HepG2 (cell line): ENCODE measurements at regions not wholly inside any gene's neighbourhood (a gene's known extent, or its start where the extent isn't known, plus 50 kb on each side); places are given as distances from the start of the nearest gene placed in this dataset.

Source experiments
- ATAC-seq: fragments of 200-7000 bp; cut with Tn5 transposase; 3 replicates; pipeline ENCODE4 v1.9.1; 2020; ENCODE audit warnings: mild to moderate bottlenecking, moderate library complexity
- BruUV-seq: library from RNA; stranded (reverse); fragments of 400-500 nt; replicated peaks from 2 replicates; lab custom pipeline; 2021; lab: Mats Ljungman, UMichigan
- CTCF ChIA-PET: fragments of 300-600 bp; formaldehyde crosslinking; extraction: SDS; loops from one replicate; lab custom pipeline; 2021; ENCODE audit warnings: low total read pairs, inconsistent platforms, low intra/inter-chr PET ratio; lab: Yijun Ruan, JAX
- POLR2A ChIA-PET: fragments of 350-600 bp; sonication (Branson Sonifier 250); formaldehyde crosslinking; loops from one replicate; lab custom pipeline; 2020; ENCODE audit warnings: antibody characterized with exemption, inconsistent platforms; lab: Yijun Ruan, JAX
- DNase-seq: peaks from one replicate; pipeline ENCODE4 v3.0.0-alpha.2; 2015; ENCODE audit warnings: low spot score
- FAIRE-seq: peaks from 3 replicates; lab custom pipeline; 2011; peaks lifted over from hg19 to GRCh38; lab: Jason Lieb, UNC
- H2AFZ ChIP-seq: one replicate; pipeline ENCODE4 v1.6.1; 2011; ENCODE audit warnings: low read length, inconsistent platforms
- H3K27ac ChIP-seq: fragments of 300-600 bp; 3 replicates; pipeline ENCODE4 v1.8.0; 2011; ENCODE audit warnings: mixed run types, mild to moderate bottlenecking, mixed read lengths, low read length, inconsistent platforms; ENCODE audit not compliant: insufficient read depth; ENCODE audit errors: extremely low read length
- H3K27me3 ChIP-seq, 2 experiments: fragments of 200-600 bp in 1 of 2; 2 replicates in 1 of 2; 3 replicates in 1 of 2; pipeline versions ENCODE4 v1.6.0 to v1.8.0; 2011; ENCODE audit warnings: low read length in 2 of 2, mild to moderate bottlenecking in 2 of 2, moderate library complexity in 2 of 2, inconsistent platforms in 1 of 2; ENCODE audit not compliant: insufficient read depth in 2 of 2, control insufficient read depth in 1 of 2
- H3K36me3 ChIP-seq, 2 experiments: fragments of 200-600 bp in 1 of 2; replicated peaks in 1 of 2; 2 replicates in 1 of 2; 3 replicates in 1 of 2; pipeline versions ENCODE4 v1.5.1 to v1.8.0; 2011; ENCODE audit warnings: low read length in 2 of 2, inconsistent platforms in 1 of 2; ENCODE audit not compliant: insufficient read depth in 2 of 2, control insufficient read depth in 1 of 2
- H3K4me1 ChIP-seq: 2 replicates; pipeline ENCODE4 v1.5.1; 2012; ENCODE audit warnings: low read length, inconsistent platforms; ENCODE audit not compliant: insufficient read depth
- H3K4me2 ChIP-seq: 2 replicates; pipeline ENCODE4 v1.6.0; 2011; ENCODE audit warnings: low read depth, low read length, inconsistent platforms
- H3K4me3 ChIP-seq, 3 experiments: fragments of 200-600 bp in 1 of 3; sonication (generic), shearing (Covaris generic) in 1 of 3; replicated peaks in 1 of 3; 2 replicates each; pipeline ENCODE4 v1.5.1; 2011 to 2016; ENCODE audit warnings: low read length in 3 of 3, inconsistent platforms in 2 of 3, low read depth in 2 of 3, mild to moderate bottlenecking in 2 of 3, control low read depth in 1 of 3, mixed read lengths in 1 of 3; ENCODE audit not compliant: insufficient read depth in 1 of 3
- H3K79me2 ChIP-seq: one replicate; pipeline ENCODE4 v1.6.1; 2011; ENCODE audit warnings: low read length, inconsistent platforms; ENCODE audit not compliant: insufficient read depth
- H3K9ac ChIP-seq: 2 replicates; pipeline ENCODE4 v1.6.0; 2011; ENCODE audit warnings: mild to moderate bottlenecking, low read depth, low read length, inconsistent platforms; ENCODE audit not compliant: insufficient read depth
- H3K9me3 ChIP-seq: 2 replicates; pipeline ENCODE4 v1.5.1; 2012; ENCODE audit warnings: mild to moderate bottlenecking, low read length
- H4K20me1 ChIP-seq: 2 replicates; pipeline ENCODE4 v1.6.0; 2011; ENCODE audit warnings: inconsistent platforms, mild to moderate bottlenecking, low read length, moderate library complexity; ENCODE audit not compliant: insufficient read depth
- ARID5B ChIP-seq: IDR thresholded peaks from 2 replicates; pipeline ENCODE4 v1.4.0; 2020; ENCODE audit warnings: mild to moderate bottlenecking, missing genetic modification reagents
- GLI4 ChIP-seq: sonication (generic); formaldehyde crosslinking; IDR thresholded peaks from 2 replicates; pipeline ENCODE4 v1.5.1; 2020; ENCODE audit warnings: missing genetic modification reagents, mild to moderate bottlenecking, moderate library complexity, borderline replicate concordance
- HINFP ChIP-seq: sonication (generic); formaldehyde crosslinking; IDR thresholded peaks from 2 replicates; pipeline ENCODE4 v1.4.0; 2020; ENCODE audit warnings: low read depth, mild to moderate bottlenecking, missing genetic modification reagents
- HNF4G ChIP-seq, 2 experiments: sonication (generic) in 1 of 2; formaldehyde crosslinking in 1 of 2; IDR thresholded peaks; 2 replicates each; pipeline versions ENCODE4 v1.4.0 to v1.6.1; 2011 to 2020; ENCODE audit warnings: borderline replicate concordance in 2 of 2, low read depth in 2 of 2, mild to moderate bottlenecking in 2 of 2, low read length in 1 of 2, missing genetic modification reagents in 1 of 2, moderate library complexity in 1 of 2
- NRL ChIP-seq: sonication (generic); formaldehyde crosslinking; IDR thresholded peaks from 2 replicates; pipeline ENCODE4 v1.5.0; 2020; ENCODE audit warnings: missing genetic modification reagents, mild to moderate bottlenecking, moderate library complexity, borderline replicate concordance
- TRIM24 ChIP-seq: sonication (generic); formaldehyde crosslinking; IDR thresholded peaks from 2 replicates; pipeline ENCODE4 v1.8.0; 2022; ENCODE audit warnings: mild to moderate bottlenecking, missing genetic modification reagents
- WIZ ChIP-seq: sonication (generic); formaldehyde crosslinking; IDR thresholded peaks from 2 replicates; pipeline ENCODE4 v1.5.1; 2020; ENCODE audit warnings: mild to moderate bottlenecking, missing genetic modification reagents
- ZNF580 ChIP-seq: IDR thresholded peaks from 2 replicates; pipeline ENCODE4 v1.6.1; 2016; ENCODE audit warnings: low read depth, borderline replicate concordance
- ZNF597 ChIP-seq: sonication (generic); formaldehyde crosslinking; IDR thresholded peaks from 2 replicates; pipeline ENCODE4 v1.5.0; 2020; ENCODE audit warnings: missing genetic modification reagents
- in situ Hi-C: cut with HindIII; loops from 2 replicates; pipeline ENCODE4 v1.10.0; 2017; ENCODE audit warnings: low pct_unique_long_range_greater_than_20kb; ENCODE audit not compliant: extremely low pct_ligation_motif_present
- intact Hi-C: fragments of 100-400 bp; cut with micrococcal nuclease; formaldehyde crosslinking; loops from one replicate; pipeline ENCODE4 v1.10.0; 2022; ENCODE audit not compliant: unreplicated experiment

GRCh38 chr9:78676623-78677022, 379.7 kb downstream of the PSAT1 start:
- FAIRE-seq (no peak), ATAC-seq (no peak), DNase-seq (no peak)
- Histone ChIP-seq H3K27me3 (no peaks in the 10 kb centered on the region), H3K4me1 (no peaks in the 10 kb centered on the region), H3K4me3 (no peak overlapping the region), H4K20me1 (no peaks in the 10 kb centered on the region), H3K4me2 (no peak overlapping the region), H3K9ac (no peak overlapping the region), H3K9me3 (no peaks in the 10 kb centered on the region), H3K79me2 (no peaks in the 10 kb centered on the region), H2AFZ (no peak overlapping the region), H3K27ac (no peak overlapping the region), H3K36me3 (no peaks in the 10 kb centered on the region)
- CTCF ChIA-PET, result no interaction called here
- BruUV-seq, result no TSS peak
- POLR2A ChIA-PET, result no interaction called here
- in situ Hi-C loops, result no loop called here
- intact Hi-C loops, result no loop called here
- no peak for TF ChIP-seq ZNF580 (CRISPR knock-in tag)
- no peak for TF ChIP-seq HNF4G (IDR thresholded peaks at IDR 0.05; ENCODE audit: borderline replicate concordance, low read depth, low read length)
- no peak for TF ChIP-seq HNF4G (CRISPR knock-in tag; IDR thresholded peaks at IDR 0.05; ENCODE audit: borderline replicate concordance, low read depth)
- no peak for TF ChIP-seq ARID5B (CRISPR knock-in tag)
- TF ChIP-seq ZNF597 (CRISPR knock-in tag), result no peak
- TF ChIP-seq WIZ (CRISPR knock-in tag), result no peak
- no peak for TF ChIP-seq HINFP (CRISPR knock-in tag)
- TF ChIP-seq NRL (CRISPR knock-in tag), result no peak
- TF ChIP-seq TRIM24 (CRISPR knock-in tag), result no peak
- TF ChIP-seq GLI4 (CRISPR knock-in tag), result no peak
